GM18858 (cell line): ENCODE measurements at regions not wholly inside any gene's neighbourhood (a gene's known extent, or its start where the extent isn't known, plus 50 kb on each side); places are given as distances from the start of the nearest gene placed in this dataset.

Experiments
- ATAC-seq: cut with Tn5 transposase; IDR thresholded peaks from one replicate; pipeline ENCODE4 v1.9.1; 2021; ENCODE audit not compliant: unreplicated experiment

DNA sequence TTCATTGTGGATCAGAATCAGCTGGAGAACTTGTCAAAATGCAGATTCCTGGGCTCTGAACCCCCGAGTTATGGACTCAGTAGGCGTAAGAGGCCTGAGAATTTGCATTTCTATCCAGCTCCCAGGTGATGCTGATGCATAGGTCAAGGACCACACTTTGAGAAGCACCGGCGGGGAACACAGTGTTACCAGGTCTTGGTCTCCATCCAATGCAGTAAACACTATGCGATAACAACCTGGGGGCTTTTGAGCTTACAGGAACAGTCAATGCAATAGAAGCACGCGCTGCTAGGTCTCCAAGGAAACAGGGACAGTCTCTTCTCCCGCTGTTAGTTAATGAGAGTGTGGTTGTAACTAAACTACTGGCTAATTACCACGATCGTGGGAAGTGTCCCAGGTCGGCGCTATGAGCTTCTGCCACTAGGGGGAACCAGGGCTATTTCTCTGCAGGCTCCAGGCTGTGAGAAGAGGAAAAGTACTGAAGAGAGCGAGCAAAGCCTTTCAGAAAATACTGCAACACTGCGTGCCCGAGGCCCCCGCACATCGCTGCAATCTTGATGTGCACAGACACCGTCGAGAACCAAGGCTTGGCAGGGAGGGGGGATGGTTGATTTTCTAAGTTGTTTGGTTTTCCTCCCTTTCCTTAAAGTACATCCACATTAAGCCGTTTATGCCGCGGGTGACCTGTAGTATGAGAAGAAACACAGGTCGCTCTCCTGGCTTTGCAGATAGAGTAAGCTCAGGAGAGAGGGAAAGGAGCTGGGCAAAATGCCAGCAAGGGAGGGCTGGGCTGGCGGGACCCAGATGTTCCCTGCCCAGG, 52.0 kb upstream of the KCNA1 start:
- no peak for ATAC-seq

GRCh38 chr12:4858386-4858785, 51.3 kb upstream of the KCNA1 start:
- ATAC-seq = no peak

- no peak for ATAC-seq
Observed at GRCh38 chr12:4859478-4860210, 50.1 kb upstream of the KCNA1 start.
